ENCODE measurements at regions not wholly inside any gene's neighbourhood (a gene's known extent, or its start where the extent isn't known, plus 50 kb on each side); places are given as distances from the start of the nearest gene placed in this dataset.
"Not testable (repeated sequence)": the region's sequence is repeated elsewhere in the genome, so short reads cannot be mapped to it uniquely, and the experiment has no call there.

- DNase-seq: no peak
These were observed 345.5 kb downstream of the CD83 start for GRCh38 chr6:14463110-14463509.

- no peak for DNase-seq
These were observed 346.5 kb downstream of the CD83 start for GRCh38 chr6:14464055-14464454.

GRCh38 chr6:14464716-14465115 is 347.1 kb downstream of the CD83 start:
- no peak for DNase-seq

GRCh38 chr6:14466278-14466677 is 348.7 kb downstream of the CD83 start:
- no peak for DNase-seq

- DNase-seq: no peak
These were observed 350.0 kb downstream of the CD83 start for GRCh38 chr6:14467591-14467990.

- no peak for DNase-seq
These were observed 351.2 kb downstream of the CD83 start for GRCh38 chr6:14468647-14469321.

GRCh38 chr6:14470101-14470500 is 352.5 kb downstream of the CD83 start:
- DNase-seq: no peak

GRCh38 chr6:14470671-14471070 is 353.1 kb downstream of the CD83 start:
- DNase-seq: no peak

- no peak for DNase-seq
These were observed 354.8 kb downstream of the CD83 start for GRCh38 chr6:14472255-14472985.

GRCh38 chr6:14472986-14473337 is 355.4 kb downstream of the CD83 start:
- DNase-seq: no peak

- DNase-seq: no peak
These were observed 357.2 kb downstream of the CD83 start for GRCh38 chr6:14474816-14475215.

- no peak for DNase-seq
These were observed 357.7 kb downstream of the CD83 start for GRCh38 chr6:14475306-14475705.

- DNase-seq: no peak
These were observed 359.4 kb downstream of the CD83 start for GRCh38 chr6:14476793-14477531.

- DNase-seq: no peak
These were observed 360.0 kb downstream of the CD83 start for GRCh38 chr6:14477559-14477958.

- DNase-seq: no peak
These were observed 361.0 kb downstream of the CD83 start for GRCh38 chr6:14478381-14479225.

- DNase-seq: not testable (repeated sequence)
These were observed 364.4 kb downstream of the CD83 start for GRCh38 chr6:14481946-14482345.

GRCh38 chr6:14487625-14488024 is 370.1 kb downstream of the CD83 start:
- no peak for DNase-seq

GRCh38 chr6:14488180-14488579 is 370.6 kb downstream of the CD83 start:
- no peak for DNase-seq

- DNase-seq: no peak
These were observed 371.9 kb downstream of the CD83 start for GRCh38 chr6:14489445-14489844.

- no peak for DNase-seq
These were observed 381.2 kb downstream of the CD83 start for GRCh38 chr6:14498748-14499147.

GRCh38 chr6:14499309-14499708 is 381.7 kb downstream of the CD83 start:
- no peak for DNase-seq

- DNase-seq: no peak
These were observed 382.3 kb downstream of the CD83 start for GRCh38 chr6:14499841-14500240.

GRCh38 chr6:14500809-14501208 is 383.2 kb downstream of the CD83 start:
- no peak for DNase-seq
